HEK293T (cell line): ENCODE measurements at regions not wholly inside any gene's neighbourhood (a gene's known extent, or its start where the extent isn't known, plus 50 kb on each side); places are given as distances from the start of the nearest gene placed in this dataset.

Experiments
- FOXM1 ChIP-seq: fragments of 450-650 bp; IDR thresholded peaks from 2 replicates; pipeline ENCODE4 v1.6.1; 2017; ENCODE audit warnings: mild to moderate bottlenecking, borderline replicate concordance
- LEF1 ChIP-seq: fragments of 450-650 bp; IDR thresholded peaks from 2 replicates; pipeline ENCODE4 v1.6.1; 2017; ENCODE audit warnings: mild to moderate bottlenecking, borderline replicate concordance
- ZNF384 ChIP-seq: fragments of 450-650 bp; IDR thresholded peaks from 2 replicates; pipeline ENCODE4 v1.6.1; 2016

- TF ChIP-seq ZNF384 (no peak), FOXM1 (no peak), LEF1 (no peak)
These were observed 306.8 kb downstream of the RFC3 start for GRCh38 chr13:34124666-34125306.
